Breast epithelium (tissue), 3 donors: ENCODE measurements at regions not wholly inside any gene's neighbourhood (a gene's known extent, or its start where the extent isn't known, plus 50 kb on each side); places are given as distances from the start of the nearest gene placed in this dataset.

Source experiments
- CTCF ChIP-seq, 3 donors: fragments of 450-650 bp; IDR thresholded peaks; one replicate each; pipeline ENCODE4 v1.5.1; 2016 to 2017; ENCODE audit warnings: antibody characterized with exemption in 3 of 3, mild to moderate bottlenecking in 3 of 3, moderate library complexity in 3 of 3
- POLR2A ChIP-seq: fragments of 450-650 bp; IDR thresholded peaks from one replicate; pipeline ENCODE4 v1.6.1; 2016; ENCODE audit warnings: antibody characterized with exemption, mild to moderate bottlenecking, moderate library complexity
- POLR2AphosphoS5 ChIP-seq, 3 donors: sonication (generic); formaldehyde crosslinking; IDR thresholded peaks; one replicate each; pipeline ENCODE4 v1.6.1; 2017; ENCODE audit warnings: antibody characterized with exemption in 3 of 3

GRCh38 chr3:165466856-165467255 lies 270.7 kb upstream of the SLITRK3 start:
- TF ChIP-seq CTCF (IDR thresholded peaks at IDR 0.05) (no peak), POLR2A (no peak), POLR2AphosphoS5 (IDR thresholded peaks at IDR 0.05) (no peak)
